Body of pancreas (tissue), 4 donors: ENCODE measurements at regions not wholly inside any gene's neighbourhood (a gene's known extent, or its start where the extent isn't known, plus 50 kb on each side); places are given as distances from the start of the nearest gene placed in this dataset.

Source experiments
- ATAC-seq: fragments of 150-250 bp; one replicate; pipeline ENCODE4 v1.9.1; 2016
- DNase-seq, 4 donors: peaks; one replicate each; pipeline ENCODE4 v3.0.0-alpha.2; 2019
- H3K27ac ChIP-seq, 4 donors: fragments of 200-600 bp; sonication (generic); 1 replicate in 3 of 4; 2 replicates in 1 of 4; pipeline versions ENCODE4 v1.5.1 to v1.6.1; 2016 to 2019; ENCODE audit warnings: mild to moderate bottlenecking in 1 of 4, mixed read lengths in 1 of 4, moderate library complexity in 1 of 4
- H3K27me3 ChIP-seq, 2 donors: fragments of 200-600 bp; sonication (generic); one replicate each; pipeline ENCODE4 v1.6.0; 2016; ENCODE audit warnings: mild to moderate bottlenecking in 1 of 2
- H3K36me3 ChIP-seq, 2 donors: fragments of 200-600 bp; sonication (generic); replicated peaks in 1 of 2; 2 replicates each; pipeline ENCODE4 v1.5.1; 2016; ENCODE audit warnings: low read depth in 2 of 2; ENCODE audit not compliant: insufficient read depth in 1 of 2
- H3K4me1 ChIP-seq: fragments of 200-600 bp; sonication (generic); one replicate; pipeline ENCODE4 v1.6.0; 2016
- H3K4me3 ChIP-seq, 2 donors: fragments of 200-600 bp; sonication (generic); 1 replicate in 1 of 2; 2 replicates in 1 of 2; pipeline ENCODE4 v1.5.1; 2016 to 2019
- H3K9me3 ChIP-seq, 3 donors: fragments of 200-600 bp; sonication (generic); 1 replicate in 2 of 3; 2 replicates in 1 of 3; pipeline ENCODE4 v1.5.1; 2016
- CTCF ChIP-seq, 7 experiments: fragments of 450-650 bp in 4 of 7; fragments of 200-600 bp in 3 of 7; sonication (generic) in 3 of 7; IDR thresholded peaks; one replicate each; pipeline ENCODE4 v1.5.1; 2016 to 2019; ENCODE audit warnings: antibody characterized with exemption in 7 of 7
- POLR2A ChIP-seq, 3 donors: fragments of 450-650 bp; IDR thresholded peaks; one replicate each; pipeline ENCODE4 v1.6.1; 2016; ENCODE audit warnings: antibody characterized with exemption in 3 of 3, mild to moderate bottlenecking in 2 of 3
- WGBS, 2 donors: methylation state at CpG; one replicate each; pipeline ENCODE4 v1.1.5; 2017; 5-methylcytosine and 5-hydroxymethylcytosine counted together
- intact Hi-C: fragments of 100-400 bp; cut with DNase I; formaldehyde crosslinking; loops from one replicate; pipeline ENCODE4 v1.15.1; 2023

- Histone ChIP-seq H3K9me3 (no peaks in the 10 kb centered on the region), H3K36me3 (no peaks in the 10 kb centered on the region), H3K4me3 (no peak overlapping the region), H3K4me1 (no peaks in the 10 kb centered on the region), H3K27me3 (no peaks in the 10 kb centered on the region), H3K27ac (no peak overlapping the region)
- DNase-seq, result no peak
- intact Hi-C loops, result no loop called here
- no peak for TF ChIP-seq CTCF (IDR thresholded peaks at IDR 0.05)
- no peak for TF ChIP-seq POLR2A (IDR thresholded peaks at IDR 0.05)
- ATAC-seq, result no peak
- WGBS, 2 donors, result 86 to 91% methylated on average over 3 of the region's 3 CpGs
Observed at GRCh38 chr5:125399885-125400284, 653.4 kb upstream of the ZNF608 start.

- Histone ChIP-seq H3K27me3 (no peaks in the 10 kb centered on the region), H3K9me3 (no peaks in the 10 kb centered on the region), H3K4me3 (no peak overlapping the region), H3K36me3 (no peaks in the 10 kb centered on the region), H3K4me1 (no peaks in the 10 kb centered on the region), H3K27ac (no peak overlapping the region)
- no peak for TF ChIP-seq POLR2A (IDR thresholded peaks at IDR 0.05)
- no peak for TF ChIP-seq CTCF (IDR thresholded peaks at IDR 0.05)
- no peak for DNase-seq
- intact Hi-C loops, result no loop called here
- no peak for ATAC-seq
- 68 to 80% methylated on average over 5 of the region's 5 CpGs for WGBS, 2 donors
Observed at GRCh38 chr5:125401724-125402622, 655.5 kb upstream of the ZNF608 start.

GRCh38 chr5:125402787-125403186 is 656.3 kb upstream of the ZNF608 start:
- DNase-seq, result no peak
- 41 to 47% methylated on average over 4 of the region's 4 CpGs for WGBS, 2 donors
- Histone ChIP-seq H3K27me3 (no peaks in the 10 kb centered on the region), H3K27ac (no peak overlapping the region), H3K4me3 (no peak overlapping the region), H3K36me3 (no peaks in the 10 kb centered on the region), H3K4me1 (no peaks in the 10 kb centered on the region), H3K9me3 (no peaks in the 10 kb centered on the region)
- TF ChIP-seq CTCF (IDR thresholded peaks at IDR 0.05) (no peak), POLR2A (IDR thresholded peaks at IDR 0.05) (no peak)
- intact Hi-C loops, result no loop called here
- ATAC-seq, result no peak

- no peak for DNase-seq
- Histone ChIP-seq H3K4me1 (peaks cover 9% of the 10 kb centered on the region), H3K27me3 (no peaks in the 10 kb centered on the region), H3K27ac (no peak overlapping the region), H3K36me3 (no peaks in the 10 kb centered on the region), H3K9me3 (no peaks in the 10 kb centered on the region), H3K4me3 (no peak overlapping the region)
- no peak for ATAC-seq
- no peak for TF ChIP-seq POLR2A (IDR thresholded peaks at IDR 0.05)
- TF ChIP-seq CTCF (IDR thresholded peaks at IDR 0.05), result no peak
- 83 to 85% methylated on average over 5 of the region's 5 CpGs for WGBS, 2 donors
- intact Hi-C loops, result no loop called here
Observed at GRCh38 chr5:125404056-125404455, 657.6 kb upstream of the ZNF608 start.
